Neural cell (in vitro differentiated cells): ENCODE measurements at regions not wholly inside any gene's neighbourhood (a gene's known extent, or its start where the extent isn't known, plus 50 kb on each side); places are given as distances from the start of the nearest gene placed in this dataset.

Experiments
- H2AFZ ChIP-seq: fragments of 200-600, 300-800 bp; sonication (generic), shearing (Covaris generic); 2 replicates; pipeline ENCODE4 v1.6.0; 2014; ENCODE audit warnings: low read depth, mild to moderate bottlenecking, antibody characterized with exemption, low read length, moderate library complexity
- H3F3A ChIP-seq: fragments of 200-600 bp; shearing (Covaris generic); 2 replicates; pipeline ENCODE4 v1.6.1; 2016; ENCODE audit warnings: mild to moderate bottlenecking, moderate library complexity, mixed read lengths, antibody characterized with exemption, low read length; ENCODE audit not compliant: insufficient read depth, poor library complexity, severe bottlenecking
- H3K27ac ChIP-seq: fragments of 200-600, 300-800 bp; sonication (generic), shearing (Covaris generic); 2 replicates; pipeline ENCODE4 v1.5.1; 2014; ENCODE audit warnings: mild to moderate bottlenecking, low read length, moderate library complexity
- H3K27me3 ChIP-seq: fragments of 300-800, 200-600 bp; sonication (generic), shearing (Covaris generic); 2 replicates; pipeline ENCODE4 v1.6.0; 2014; ENCODE audit warnings: mild to moderate bottlenecking, low read depth, low read length, moderate library complexity; ENCODE audit not compliant: insufficient read depth
- H3K36me3 ChIP-seq: fragments of 300-800, 200-600 bp; sonication (generic), shearing (Covaris generic); 2 replicates; pipeline ENCODE4 v1.5.1; 2014; ENCODE audit warnings: mild to moderate bottlenecking, antibody characterized with exemption, low read length, moderate library complexity; ENCODE audit not compliant: insufficient read depth
- H3K4me2 ChIP-seq: fragments of 300-800, 200-600 bp; sonication (generic), shearing (Covaris generic); 2 replicates; pipeline ENCODE4 v1.6.0; 2014; ENCODE audit warnings: mild to moderate bottlenecking, low read length
- H3K4me3 ChIP-seq: fragments of 300-800, 200-600 bp; sonication (generic), shearing (Covaris generic); 2 replicates; pipeline ENCODE4 v1.5.1; 2014; ENCODE audit warnings: mild to moderate bottlenecking, low read length, moderate library complexity
- H3K79me2 ChIP-seq: fragments of 200-600 bp; shearing (Covaris generic); replicated peaks from 2 replicates; pipeline ENCODE4 v1.6.0; 2014; ENCODE audit warnings: mild to moderate bottlenecking, low read length, moderate library complexity; ENCODE audit not compliant: insufficient read depth
- H3K9ac ChIP-seq: fragments of 300-800, 200-600 bp; sonication (generic), shearing (Covaris generic); 2 replicates; pipeline ENCODE4 v1.6.1; 2016; ENCODE audit warnings: mild to moderate bottlenecking, low read length, mixed read lengths
- H3K9me2 ChIP-seq: fragments of 200-600 bp; shearing (Covaris generic); 2 replicates; pipeline ENCODE4 v1.6.1; 2016; ENCODE audit warnings: mild to moderate bottlenecking, low read length, mixed read lengths; ENCODE audit not compliant: insufficient read depth
- H3K9me3 ChIP-seq: fragments of 200-600, 300-800 bp; sonication (generic), shearing (Covaris generic); 2 replicates; pipeline ENCODE4 v1.6.1; 2016; ENCODE audit warnings: mild to moderate bottlenecking, mixed run types, low read length, moderate library complexity, mixed read lengths
- H4K20me1 ChIP-seq: fragments of 200-600 bp; shearing (Covaris generic); 2 replicates; pipeline ENCODE4 v1.6.1; 2016; ENCODE audit warnings: mild to moderate bottlenecking, mixed run types; ENCODE audit not compliant: insufficient read depth
- CTCF ChIP-seq: fragments of 450-650 bp; IDR thresholded peaks from 2 replicates; pipeline ENCODE4 v1.5.1; 2014; ENCODE audit warnings: antibody characterized with exemption, mild to moderate bottlenecking, moderate library complexity; ENCODE audit not compliant: poor library complexity, severe bottlenecking
- EP300 ChIP-seq: fragments of 450-650 bp; conservative IDR thresholded peaks from 2 replicates; pipeline ENCODE4 v1.6.1; 2014; ENCODE audit warnings: antibody characterized with exemption, mild to moderate bottlenecking, moderate library complexity; ENCODE audit not compliant: poor library complexity, severe bottlenecking
- EZH2 ChIP-seq: fragments of 200-600, 300-800 bp; shearing (Covaris generic), sonication (generic); IDR thresholded peaks from 2 replicates; pipeline ENCODE4 v1.6.1; 2014; ENCODE audit warnings: antibody characterized with exemption, low read length, borderline replicate concordance, mild to moderate bottlenecking; ENCODE audit not compliant: insufficient read depth, poor library complexity, severe bottlenecking
- MXI1 ChIP-seq: fragments of 450-650 bp; conservative IDR thresholded peaks from 2 replicates; pipeline ENCODE4 v1.6.1; 2014; ENCODE audit warnings: antibody characterized with exemption, mild to moderate bottlenecking; ENCODE audit not compliant: poor library complexity, severe bottlenecking
- POLR2AphosphoS5 ChIP-seq: IDR thresholded peaks from 2 replicates; pipeline ENCODE4 v1.6.1; 2012
- RAD21 ChIP-seq: fragments of 450-650 bp; conservative IDR thresholded peaks from 2 replicates; pipeline ENCODE4 v1.6.1; 2014; ENCODE audit warnings: antibody characterized with exemption, mild to moderate bottlenecking, moderate library complexity
- SMC3 ChIP-seq: fragments of 450-650 bp; conservative IDR thresholded peaks from 2 replicates; pipeline ENCODE4 v1.6.1; 2014; ENCODE audit warnings: antibody characterized with exemption, mild to moderate bottlenecking, moderate library complexity; ENCODE audit not compliant: poor library complexity
- TAF1 ChIP-seq: IDR thresholded peaks from 2 replicates; pipeline ENCODE4 v1.6.1; 2012; ENCODE audit warnings: low read depth
- TF ChIP-seq, protein P1 (sequence below): IDR thresholded peaks from 2 replicates; pipeline ENCODE4 v1.6.1; 2012; ENCODE audit warnings: borderline replicate concordance

GRCh38 chr5:114935490-114935889 lies 234.2 kb downstream of the TRIM36 start:
- no peaks in the 10 kb centered on the region for H3F3A ChIP-seq
- no peak overlapping the region for H3K27ac ChIP-seq
- no peak overlapping the region for H2AFZ ChIP-seq
- no peak overlapping the region for H3K4me2 ChIP-seq
- H3K79me2 ChIP-seq = no peaks in the 10 kb centered on the region
- H4K20me1 ChIP-seq = no peaks in the 10 kb centered on the region
- no peak overlapping the region for H3K4me3 ChIP-seq
- TF ChIP-seq MXI1 (no peak), CTCF (no peak), EZH2 (no peak), RAD21 (no peak), EP300 (no peak), SMC3 (no peak), POLR2AphosphoS5 (no peak), TAF1 (no peak)
- TF ChIP-seq, protein P1, sequence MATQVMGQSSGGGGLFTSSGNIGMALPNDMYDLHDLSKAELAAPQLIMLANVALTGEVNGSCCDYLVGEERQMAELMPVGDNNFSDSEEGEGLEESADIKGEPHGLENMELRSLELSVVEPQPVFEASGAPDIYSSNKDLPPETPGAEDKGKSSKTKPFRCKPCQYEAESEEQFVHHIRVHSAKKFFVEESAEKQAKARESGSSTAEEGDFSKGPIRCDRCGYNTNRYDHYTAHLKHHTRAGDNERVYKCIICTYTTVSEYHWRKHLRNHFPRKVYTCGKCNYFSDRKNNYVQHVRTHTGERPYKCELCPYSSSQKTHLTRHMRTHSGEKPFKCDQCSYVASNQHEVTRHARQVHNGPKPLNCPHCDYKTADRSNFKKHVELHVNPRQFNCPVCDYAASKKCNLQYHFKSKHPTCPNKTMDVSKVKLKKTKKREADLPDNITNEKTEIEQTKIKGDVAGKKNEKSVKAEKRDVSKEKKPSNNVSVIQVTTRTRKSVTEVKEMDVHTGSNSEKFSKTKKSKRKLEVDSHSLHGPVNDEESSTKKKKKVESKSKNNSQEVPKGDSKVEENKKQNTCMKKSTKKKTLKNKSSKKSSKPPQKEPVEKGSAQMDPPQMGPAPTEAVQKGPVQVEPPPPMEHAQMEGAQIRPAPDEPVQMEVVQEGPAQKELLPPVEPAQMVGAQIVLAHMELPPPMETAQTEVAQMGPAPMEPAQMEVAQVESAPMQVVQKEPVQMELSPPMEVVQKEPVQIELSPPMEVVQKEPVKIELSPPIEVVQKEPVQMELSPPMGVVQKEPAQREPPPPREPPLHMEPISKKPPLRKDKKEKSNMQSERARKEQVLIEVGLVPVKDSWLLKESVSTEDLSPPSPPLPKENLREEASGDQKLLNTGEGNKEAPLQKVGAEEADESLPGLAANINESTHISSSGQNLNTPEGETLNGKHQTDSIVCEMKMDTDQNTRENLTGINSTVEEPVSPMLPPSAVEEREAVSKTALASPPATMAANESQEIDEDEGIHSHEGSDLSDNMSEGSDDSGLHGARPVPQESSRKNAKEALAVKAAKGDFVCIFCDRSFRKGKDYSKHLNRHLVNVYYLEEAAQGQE = no peak
- no peak overlapping the region for H3K9ac ChIP-seq
- no peaks in the 10 kb centered on the region for H3K9me2 ChIP-seq
- no peaks in the 10 kb centered on the region for H3K36me3 ChIP-seq
- peaks cover 5% of the 10 kb centered on the region for H3K9me3 ChIP-seq
- H3K27me3 ChIP-seq = no peaks in the 10 kb centered on the region

DNA sequence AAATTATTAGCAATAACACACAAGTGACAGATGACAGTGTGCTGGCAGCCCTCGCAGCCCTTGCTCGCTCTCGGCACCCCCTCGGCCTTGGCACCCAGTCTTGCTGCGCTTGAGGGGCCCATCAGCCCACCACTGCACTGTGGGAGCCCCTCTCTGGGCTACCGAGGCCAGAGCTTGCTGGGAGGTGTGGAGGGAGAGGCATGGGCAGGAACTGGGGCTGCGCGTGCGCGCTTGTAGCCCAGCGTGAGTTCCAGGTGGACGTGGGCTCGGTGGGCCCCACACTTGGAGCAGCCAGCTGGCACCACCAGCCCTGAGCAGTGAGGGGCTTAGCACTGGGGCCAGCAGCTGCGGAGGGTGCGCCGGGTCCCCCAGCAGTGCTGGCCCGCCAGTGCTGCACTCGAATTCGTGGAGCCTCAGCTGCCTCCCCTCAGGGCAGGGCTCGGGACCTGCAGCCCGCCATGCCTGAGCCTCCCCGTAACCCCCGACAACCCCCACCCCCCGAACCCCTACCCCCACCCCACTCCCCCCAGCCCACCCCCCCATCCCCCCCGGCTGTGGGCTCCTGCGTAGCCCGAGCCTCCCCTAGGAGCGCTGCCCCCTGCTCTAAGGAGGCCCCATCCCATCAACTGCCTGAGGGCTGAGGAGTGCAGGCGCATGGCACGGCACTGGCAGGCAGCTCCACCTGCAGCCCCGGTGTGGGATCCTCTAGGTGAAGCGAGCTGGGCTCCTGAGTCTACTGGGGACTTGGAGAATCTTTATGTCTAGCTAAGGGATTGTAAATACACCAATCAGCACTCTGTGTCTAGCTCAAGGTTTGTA lies 240.9 kb downstream of the TRIM36 start:
- Histone ChIP-seq H3K36me3 (no peaks in the 10 kb centered on the region), H3K27me3 (no peaks in the 10 kb centered on the region), H3K9ac (no peak overlapping the region), H3K9me2 (no peaks in the 10 kb centered on the region), H3K9me3 (no peaks in the 10 kb centered on the region), H4K20me1 (no peaks in the 10 kb centered on the region), H2AFZ (no peak overlapping the region), H3F3A (no peaks in the 10 kb centered on the region), H3K4me2 (no peak overlapping the region), H3K79me2 (no peaks in the 10 kb centered on the region), H3K4me3 (no peak overlapping the region), H3K27ac (no peak overlapping the region)
- TF ChIP-seq, protein P1 = no peak
- TF ChIP-seq CTCF (no peak), EP300 (no peak), EZH2 (no peak), SMC3 (no peak), RAD21 (no peak), MXI1 (no peak), POLR2AphosphoS5 (no peak)
